Fibroblast of the aortic adventitia (primary cell): ENCODE measurements at regions not wholly inside any gene's neighbourhood (a gene's known extent, or its start where the extent isn't known, plus 50 kb on each side); places are given as distances from the start of the nearest gene placed in this dataset.

ENCODE experiments used
- DNase-seq: peaks from one replicate; pipeline ENCODE4 v3.0.0-alpha.2; 2010; ENCODE audit warnings: low read depth
- H3K4me3 ChIP-seq: 2 replicates; pipeline ENCODE4 v1.5.1; 2011; ENCODE audit warnings: low read depth, mild to moderate bottlenecking, control low read depth, low read length, moderate library complexity
- TF ChIP-seq, protein P1 (sequence below): IDR thresholded peaks from 2 replicates; pipeline ENCODE4 v1.5.1; 2011; ENCODE audit warnings: mild to moderate bottlenecking, low read length, control low read depth, inconsistent platforms; ENCODE audit not compliant: insufficient read depth

- no peak for DNase-seq
- no peak overlapping the region for H3K4me3 ChIP-seq
- TF ChIP-seq, protein P1, sequence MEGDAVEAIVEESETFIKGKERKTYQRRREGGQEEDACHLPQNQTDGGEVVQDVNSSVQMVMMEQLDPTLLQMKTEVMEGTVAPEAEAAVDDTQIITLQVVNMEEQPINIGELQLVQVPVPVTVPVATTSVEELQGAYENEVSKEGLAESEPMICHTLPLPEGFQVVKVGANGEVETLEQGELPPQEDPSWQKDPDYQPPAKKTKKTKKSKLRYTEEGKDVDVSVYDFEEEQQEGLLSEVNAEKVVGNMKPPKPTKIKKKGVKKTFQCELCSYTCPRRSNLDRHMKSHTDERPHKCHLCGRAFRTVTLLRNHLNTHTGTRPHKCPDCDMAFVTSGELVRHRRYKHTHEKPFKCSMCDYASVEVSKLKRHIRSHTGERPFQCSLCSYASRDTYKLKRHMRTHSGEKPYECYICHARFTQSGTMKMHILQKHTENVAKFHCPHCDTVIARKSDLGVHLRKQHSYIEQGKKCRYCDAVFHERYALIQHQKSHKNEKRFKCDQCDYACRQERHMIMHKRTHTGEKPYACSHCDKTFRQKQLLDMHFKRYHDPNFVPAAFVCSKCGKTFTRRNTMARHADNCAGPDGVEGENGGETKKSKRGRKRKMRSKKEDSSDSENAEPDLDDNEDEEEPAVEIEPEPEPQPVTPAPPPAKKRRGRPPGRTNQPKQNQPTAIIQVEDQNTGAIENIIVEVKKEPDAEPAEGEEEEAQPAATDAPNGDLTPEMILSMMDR, result no peak
These were observed 373.6 kb downstream of the NUP35 start for GRCh38 chr2:183497861-183498260.

DNA sequence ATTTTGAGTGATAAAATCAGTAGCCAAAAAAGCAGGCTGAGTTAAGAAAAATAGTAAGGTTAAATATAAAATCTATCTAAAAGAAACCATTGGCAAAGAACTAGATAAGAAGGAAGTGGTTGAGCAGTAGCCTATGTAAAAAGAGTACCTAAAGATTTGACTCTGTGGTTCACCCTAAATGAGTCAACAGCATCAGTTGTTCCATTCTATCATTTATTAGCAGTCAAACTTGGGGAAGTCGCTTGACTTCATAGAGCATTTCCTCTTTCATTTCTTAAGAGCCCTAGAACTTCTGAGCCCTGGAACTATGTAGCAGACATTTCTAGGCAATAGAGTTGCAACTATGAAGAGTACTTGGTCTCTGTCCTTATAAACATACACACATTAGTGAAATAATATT lies 381.7 kb downstream of the NUP35 start:
- TF ChIP-seq, protein P1, result no peak
- no peak for DNase-seq
- H3K4me3 ChIP-seq, result no peak overlapping the region

- no peak overlapping the region for H3K4me3 ChIP-seq
- TF ChIP-seq, protein P1, result no peak
- no peak for DNase-seq
These were observed 386.9 kb downstream of the NUP35 start for GRCh38 chr2:183511154-183511553.

- DNase-seq, result no peak
- TF ChIP-seq, protein P1, result no peak
- H3K4me3 ChIP-seq, result no peak overlapping the region
These were observed 395.3 kb downstream of the NUP35 start for GRCh38 chr2:183519371-183520056.

- H3K4me3 ChIP-seq, result no peak overlapping the region
- no peak for DNase-seq
- TF ChIP-seq, protein P1, result no peak
These were observed 397.7 kb downstream of the NUP35 start for GRCh38 chr2:183521911-183522310.

DNA sequence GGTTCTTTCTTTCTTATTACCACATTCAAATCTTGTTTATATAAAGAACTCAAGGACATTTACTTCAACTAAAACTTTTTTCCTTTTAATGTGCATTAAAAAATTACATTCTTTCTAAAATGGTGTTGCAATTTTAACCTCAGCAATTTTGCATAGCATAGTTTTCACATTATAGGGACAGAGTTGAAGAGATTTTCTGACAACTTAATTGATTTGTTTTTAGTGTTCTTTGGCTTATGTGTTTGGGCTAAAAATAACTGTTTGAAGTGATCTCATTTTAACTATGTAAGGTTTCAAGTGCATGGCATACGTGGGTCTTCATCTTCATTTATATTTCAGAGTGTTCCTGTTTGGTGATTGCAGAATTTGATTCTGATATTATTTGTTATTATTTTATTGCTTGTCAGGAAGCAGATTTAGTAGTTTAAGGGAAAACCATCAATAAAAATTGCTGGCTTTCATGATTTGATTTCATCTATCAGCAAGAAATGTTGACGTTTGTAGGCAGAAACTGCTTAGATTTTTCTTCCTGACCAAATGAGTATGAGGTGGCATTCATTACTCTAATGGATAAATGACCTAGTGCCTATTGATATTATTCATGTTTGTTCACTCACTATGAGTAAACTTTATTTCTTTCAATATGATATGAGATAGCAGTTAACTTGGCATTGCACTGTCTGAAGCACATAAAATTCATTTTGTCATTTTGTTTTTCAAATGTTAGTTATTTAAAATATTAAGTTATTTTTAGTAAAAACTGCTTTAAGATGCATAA lies 398.4 kb downstream of the NUP35 start:
- TF ChIP-seq, protein P1, result no peak
- DNase-seq, result no peak
- H3K4me3 ChIP-seq, result no peak overlapping the region
